Ovary (tissue), 7 donors: ENCODE measurements at regions not wholly inside any gene's neighbourhood (a gene's known extent, or its start where the extent isn't known, plus 50 kb on each side); places are given as distances from the start of the nearest gene placed in this dataset.

Experiments
- DNase-seq, 5 donors: peaks; one replicate each; pipeline ENCODE4 v3.0.0-alpha.2; 2019 to 2020
- H3K27ac ChIP-seq, 2 donors: fragments of 200-600 bp; one replicate each; pipeline versions ENCODE4 v1.5.1 to v1.8.0; 2019 to 2022
- H3K27me3 ChIP-seq: fragments of 200-600 bp; one replicate; pipeline ENCODE4 v1.8.0; 2022
- H3K36me3 ChIP-seq: fragments of 200-600 bp; sonication (generic); one replicate; pipeline ENCODE4 v1.5.1; 2019
- H3K4me1 ChIP-seq: one replicate; pipeline ENCODE4 v1.8.1; 2013; ENCODE audit warnings: mild to moderate bottlenecking, moderate library complexity; ENCODE audit not compliant: insufficient read depth
- H3K4me3 ChIP-seq: fragments of 200-600 bp; sonication (generic); one replicate; pipeline ENCODE4 v1.5.1; 2017
- H3K9me3 ChIP-seq, 2 donors: fragments of 200-600 bp in 1 of 2; sonication (generic) in 1 of 2; one replicate each; pipeline versions ENCODE4 v1.5.1 to v1.8.1; 2013 to 2019; ENCODE audit warnings: mild to moderate bottlenecking in 1 of 2, moderate library complexity in 1 of 2
- EP300 ChIP-seq: sonication (generic); formaldehyde crosslinking; IDR thresholded peaks from one replicate; pipeline ENCODE4 v1.6.1; 2017; ENCODE audit warnings: antibody characterized with exemption
- POLR2A ChIP-seq: fragments of 450-650 bp; IDR thresholded peaks from one replicate; pipeline ENCODE4 v1.6.1; 2017; ENCODE audit warnings: antibody characterized with exemption, mild to moderate bottlenecking, moderate library complexity
- WGBS, 3 donors: extraction: QIAGEN DNeasy Blood & Tissue Kit in 1 of 3; methylation state at CpG; one replicate each; pipeline versions ENCODE4 v1.1.5 to v1.1.7; 2013 to 2017; 5-methylcytosine and 5-hydroxymethylcytosine counted together
- intact Hi-C, 4 donors: fragments of 100-400 bp; cut with DNase I; formaldehyde crosslinking; loops; one replicate each; pipeline versions ENCODE4 v1.11.0 to v1.15.1; 2022 to 2023
- TF ChIP-seq, protein P1 (sequence below), 3 donors: fragments of 450-650 bp in 2 of 3; fragments of 200-600 bp in 1 of 3; IDR thresholded peaks; one replicate each; pipeline versions ENCODE4 v1.5.1 to v1.8.0; 2016 to 2022; ENCODE audit warnings: antibody characterized with exemption in 3 of 3, mild to moderate bottlenecking in 1 of 3
- donor health status: DM: no; HTN: no; CAD: no; lungs with moderate emphysema.
- donor health status: DM: no; HTN: no; CAD: no.
- donor health status: Bipolar disorder and iron deficiency.
- donor health status: DM: no; HTN: no; CAD: no.
- donor health status: DM: yes; HTN: yes; CAD: no.

DNA sequence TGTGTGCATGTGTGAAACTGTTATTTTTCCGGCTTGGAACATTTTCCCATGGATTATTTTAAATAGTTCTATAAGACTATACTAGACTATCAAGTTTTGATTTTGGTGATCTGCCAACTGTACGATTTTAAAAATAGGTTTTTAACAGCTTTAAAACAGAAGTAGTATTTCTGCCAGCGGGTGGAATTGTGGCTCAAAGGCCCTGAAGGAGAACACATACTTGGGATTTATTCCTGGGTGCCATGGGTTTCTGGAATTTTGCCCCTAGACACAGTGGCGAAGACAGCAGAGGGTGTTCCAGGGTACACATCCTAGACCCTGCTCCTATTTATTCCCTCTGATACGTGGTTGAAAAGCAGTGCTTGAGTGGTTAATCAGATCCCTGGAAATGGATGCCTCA is 81.7 kb upstream of the IPO9 start:
- Histone ChIP-seq H3K27ac (no peak overlapping the region), H3K27me3 (no peaks in the 10 kb centered on the region), H3K9me3 (no peaks in the 10 kb centered on the region), H3K4me1 (no peaks in the 10 kb centered on the region), H3K36me3 (no peaks in the 10 kb centered on the region), H3K4me3 (no peak overlapping the region)
- TF ChIP-seq POLR2A (no peak), EP300 (no peak)
- TF ChIP-seq, protein P1, sequence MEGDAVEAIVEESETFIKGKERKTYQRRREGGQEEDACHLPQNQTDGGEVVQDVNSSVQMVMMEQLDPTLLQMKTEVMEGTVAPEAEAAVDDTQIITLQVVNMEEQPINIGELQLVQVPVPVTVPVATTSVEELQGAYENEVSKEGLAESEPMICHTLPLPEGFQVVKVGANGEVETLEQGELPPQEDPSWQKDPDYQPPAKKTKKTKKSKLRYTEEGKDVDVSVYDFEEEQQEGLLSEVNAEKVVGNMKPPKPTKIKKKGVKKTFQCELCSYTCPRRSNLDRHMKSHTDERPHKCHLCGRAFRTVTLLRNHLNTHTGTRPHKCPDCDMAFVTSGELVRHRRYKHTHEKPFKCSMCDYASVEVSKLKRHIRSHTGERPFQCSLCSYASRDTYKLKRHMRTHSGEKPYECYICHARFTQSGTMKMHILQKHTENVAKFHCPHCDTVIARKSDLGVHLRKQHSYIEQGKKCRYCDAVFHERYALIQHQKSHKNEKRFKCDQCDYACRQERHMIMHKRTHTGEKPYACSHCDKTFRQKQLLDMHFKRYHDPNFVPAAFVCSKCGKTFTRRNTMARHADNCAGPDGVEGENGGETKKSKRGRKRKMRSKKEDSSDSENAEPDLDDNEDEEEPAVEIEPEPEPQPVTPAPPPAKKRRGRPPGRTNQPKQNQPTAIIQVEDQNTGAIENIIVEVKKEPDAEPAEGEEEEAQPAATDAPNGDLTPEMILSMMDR (IDR thresholded peaks at IDR 0.05), result no peak
- DNase-seq, result no peak
- intact Hi-C loops, result no loop called here
- WGBS, 3 donors, result 83 to 85% (median 85%) methylated on average over 5 of the region's 5 CpGs

DNA sequence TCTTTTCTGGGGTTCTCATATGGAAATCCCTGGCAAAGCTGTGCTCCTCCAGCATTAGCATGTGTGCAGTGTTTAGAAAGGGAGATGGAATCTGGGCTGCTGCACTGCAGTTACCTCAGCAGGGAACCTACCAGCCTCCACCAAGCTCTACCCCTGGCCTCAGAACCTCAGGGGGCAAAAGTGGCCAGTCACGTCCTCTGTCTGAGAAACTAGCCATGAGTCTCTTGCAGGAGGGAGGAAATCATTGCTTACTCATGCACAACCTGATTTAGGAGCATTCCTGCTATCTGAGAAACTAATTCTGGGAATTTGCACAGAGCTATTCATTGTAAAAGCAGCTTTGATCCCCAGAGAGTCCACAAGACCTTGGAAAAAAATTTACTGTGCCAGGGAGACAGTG is 80.6 kb upstream of the IPO9 start:
- Histone ChIP-seq H3K4me1 (peaks cover under 1% of the 10 kb centered on the region), H3K27ac (no peak overlapping the region)
- no peak for DNase-seq

DNA sequence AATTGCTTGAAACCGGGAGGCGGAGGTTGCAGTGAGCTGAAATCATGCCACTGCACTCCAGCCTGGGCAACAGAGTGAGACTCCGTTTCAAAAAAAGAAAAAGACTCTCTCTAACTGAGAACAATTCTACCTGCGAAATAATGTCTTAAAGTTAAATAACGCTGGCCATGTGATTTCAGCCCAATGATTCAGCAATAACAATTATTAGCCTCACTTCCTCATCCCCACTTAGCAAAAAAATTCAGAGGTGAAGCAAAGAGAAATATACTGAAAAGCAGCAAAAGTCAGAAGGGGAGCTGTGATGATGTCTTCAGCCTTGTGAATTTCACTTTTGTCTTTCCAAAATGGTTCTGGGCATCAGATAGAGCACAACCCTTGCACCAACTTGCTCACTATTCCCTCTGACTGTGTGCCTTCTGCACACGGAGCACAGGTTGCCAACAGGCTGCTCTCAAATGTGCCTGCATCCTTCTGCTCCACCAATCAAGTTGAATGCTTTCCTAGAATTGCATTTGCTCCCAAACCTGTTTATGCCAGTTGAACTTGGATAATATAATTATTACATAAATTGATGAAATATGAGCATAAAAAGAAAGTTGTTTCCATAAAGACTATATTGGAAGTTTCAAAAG is 79.8 kb upstream of the IPO9 start:
- Histone ChIP-seq H3K36me3 (no peaks in the 10 kb centered on the region), H3K4me1 (peaks cover 3% of the 10 kb centered on the region), H3K4me3 (no peak overlapping the region), H3K27ac (no peak overlapping the region), H3K27me3 (no peaks in the 10 kb centered on the region), H3K9me3 (no peaks in the 10 kb centered on the region)
- intact Hi-C loops, result no loop called here
- WGBS, 3 donors, result 93 to 98% (median 94%) methylated on average over 6 of the region's 6 CpGs
- DNase-seq, result no peak
- TF ChIP-seq EP300 (no peak), POLR2A (no peak)
- TF ChIP-seq, protein P1 (IDR thresholded peaks at IDR 0.05), result no peak

More for the DNA sequence above, 80.6 kb upstream of the IPO9 start:
- H3K9me3 ChIP-seq, result no peaks in the 10 kb centered on the region
- no peak for TF ChIP-seq EP300
- 20 to 72% (median 33%) methylated on average over 1 of the region's 1 CpG for WGBS, 3 donors
- H3K4me3 ChIP-seq, result no peak overlapping the region
- no peaks in the 10 kb centered on the region for H3K36me3 ChIP-seq
- H3K27me3 ChIP-seq, result no peaks in the 10 kb centered on the region
- intact Hi-C loops, result no loop called here

DNA sequence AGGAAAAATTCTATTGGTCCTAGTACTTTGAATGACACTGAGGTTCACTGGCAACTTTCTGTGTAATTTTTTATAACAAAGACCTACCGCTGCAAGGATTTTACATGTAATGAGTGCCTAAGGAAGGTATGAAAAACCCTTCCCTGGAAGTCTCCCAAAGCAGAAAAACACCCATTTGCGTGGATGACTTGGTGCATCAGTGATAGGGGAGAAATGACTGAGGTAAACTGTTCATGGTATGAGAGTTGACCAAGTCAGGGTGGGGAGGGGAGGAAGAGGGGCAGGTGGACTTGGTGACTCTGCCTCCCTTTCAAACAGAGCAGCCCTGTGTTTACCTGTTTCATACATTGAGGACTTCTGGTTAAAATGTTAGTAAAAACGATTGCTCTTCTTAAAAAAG is 78.8 kb upstream of the IPO9 start:
- intact Hi-C loops, result no loop called here
- TF ChIP-seq POLR2A (no peak), EP300 (no peak)
- TF ChIP-seq, protein P1 (IDR thresholded peaks at IDR 0.05), result no peak
- no peaks in the 10 kb centered on the region for H3K27me3 ChIP-seq
- H3K27ac ChIP-seq, result no peak overlapping the region
- peaks cover 3% of the 10 kb centered on the region for H3K4me1 ChIP-seq
- no peaks in the 10 kb centered on the region for H3K9me3 ChIP-seq
- 53 to 60% (median 60%) methylated on average over 3 of the region's 3 CpGs for WGBS, 3 donors
- H3K4me3 ChIP-seq, result no peak overlapping the region
- no peak for DNase-seq
- H3K36me3 ChIP-seq, result no peaks in the 10 kb centered on the region

DNA sequence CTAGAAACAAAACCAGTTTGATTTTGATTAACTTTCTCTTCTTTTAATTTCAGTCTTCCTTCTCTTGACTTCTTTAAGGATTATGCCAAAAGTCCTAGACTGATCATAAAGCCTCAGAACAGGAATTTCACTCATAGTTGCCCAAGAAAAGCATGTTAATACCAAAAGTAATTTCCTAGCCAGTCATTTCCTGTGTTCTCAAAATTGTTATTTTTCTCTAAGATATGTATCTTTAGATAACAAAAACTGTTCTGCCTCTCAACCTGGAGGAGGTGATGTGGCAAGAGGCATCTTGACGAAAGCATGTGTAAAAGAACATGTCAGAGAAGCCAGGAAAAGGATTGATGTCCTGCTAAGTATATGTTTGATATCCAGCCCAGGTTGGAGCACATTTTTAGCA is 78.0 kb upstream of the IPO9 start:
- 86 to 92% (median 91%) methylated on average over 1 of the region's 1 CpG for WGBS, 3 donors
- intact Hi-C loops, result no loop called here
- Histone ChIP-seq H3K4me1 (peaks cover 3% of the 10 kb centered on the region), H3K9me3 (no peaks in the 10 kb centered on the region), H3K27ac (no peak overlapping the region), H3K27me3 (no peaks in the 10 kb centered on the region), H3K4me3 (no peak overlapping the region), H3K36me3 (no peaks in the 10 kb centered on the region)
- DNase-seq, result no peak
- TF ChIP-seq EP300 (no peak), POLR2A (no peak)
- TF ChIP-seq, protein P1 (IDR thresholded peaks at IDR 0.05), result no peak
